Islet of Langerhans (tissue), 1 donor: ENCODE measurements at regions not wholly inside any gene's neighbourhood (a gene's known extent, or its start where the extent isn't known, plus 50 kb on each side); places are given as distances from the start of the nearest gene placed in this dataset.
A peak's percentile ranks its signal among the peaks of the same experiment; 100 is the strongest.

Experiments
- FAIRE-seq: peaks from one replicate; lab custom pipeline; 2011; peaks lifted over from hg19 to GRCh38; lab: Jason Lieb, UNC

- peak; percentile 77 for FAIRE-seq
Observed at GRCh38 chr9:4921449-4921848, 63.6 kb upstream of the JAK2 start.

- no peak for FAIRE-seq
Observed at GRCh38 chr9:4922101-4922500, 63.0 kb upstream of the JAK2 start.

GRCh38 chr9:4922730-4923129, 62.3 kb upstream of the JAK2 start:
- FAIRE-seq, result no peak

GRCh38 chr9:4923141-4923540, 61.9 kb upstream of the JAK2 start:
- no peak for FAIRE-seq

- FAIRE-seq, result no peak
Observed at GRCh38 chr9:4923580-4924544, 61.2 kb upstream of the JAK2 start.

GRCh38 chr9:4926239-4926638, 58.8 kb upstream of the JAK2 start:
- no peak for FAIRE-seq

GRCh38 chr9:4927043-4927471, 58.0 kb upstream of the JAK2 start:
- no peak for FAIRE-seq

GRCh38 chr9:4927701-4928100, 57.4 kb upstream of the JAK2 start:
- no peak for FAIRE-seq

GRCh38 chr9:4929917-4930316, 55.2 kb upstream of the JAK2 start:
- no peak for FAIRE-seq

- no peak for FAIRE-seq
Observed at GRCh38 chr9:4932681-4933080, 52.4 kb upstream of the JAK2 start.

- FAIRE-seq, result no peak
Observed at GRCh38 chr9:4933177-4933576, 51.9 kb upstream of the JAK2 start.

GRCh38 chr9:4933861-4934260, 51.2 kb upstream of the JAK2 start:
- FAIRE-seq, result no peak

GRCh38 chr9:4935001-4935672, 49.9 kb upstream of the JAK2 start:
- no peak for FAIRE-seq
